ENCODE measurements at regions not wholly inside any gene's neighbourhood (a gene's known extent, or its start where the extent isn't known, plus 50 kb on each side); places are given as distances from the start of the nearest gene placed in this dataset.

DNA sequence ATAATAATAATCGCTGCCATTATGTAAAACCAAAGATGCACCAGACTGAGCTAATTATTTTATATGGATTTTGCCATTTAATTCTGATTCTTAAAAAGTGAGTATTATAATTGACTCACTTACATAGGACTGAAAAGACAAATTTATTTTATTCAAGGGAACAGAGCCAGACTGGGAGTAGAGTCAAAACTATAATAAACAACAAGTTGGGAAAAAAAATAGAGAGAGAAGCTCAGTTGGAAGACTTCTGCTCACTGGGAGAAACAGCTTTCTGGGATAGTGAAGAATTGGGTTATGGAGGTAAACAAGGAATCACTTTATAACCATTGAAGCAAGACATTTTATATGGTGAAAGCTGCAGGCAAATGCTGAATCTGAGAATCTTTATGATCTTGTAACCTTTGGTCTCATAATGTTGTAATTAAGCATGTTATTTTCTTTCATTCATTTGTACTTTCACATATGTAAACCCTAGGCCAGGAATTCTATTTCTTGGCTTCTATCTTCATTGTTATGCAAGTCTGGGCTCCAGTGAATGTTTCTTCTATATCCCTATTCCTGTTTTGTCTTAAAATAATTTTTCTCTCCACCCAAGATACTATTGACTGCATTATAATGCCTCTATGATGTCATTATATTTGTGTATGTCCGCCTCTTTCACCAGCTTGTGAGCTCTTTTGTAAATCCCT lies 725.3 kb upstream of the CCDC179 start:
- no peaks in the 10 kb centered on the region; the same call in none of the 2 replicates for H3K27me3 Mint-ChIP-seq (ENCODE audit: insufficient read depth)
- no peak overlapping the region for H3K4me3 Mint-ChIP-seq
- TF ChIP-seq, protein P1, sequence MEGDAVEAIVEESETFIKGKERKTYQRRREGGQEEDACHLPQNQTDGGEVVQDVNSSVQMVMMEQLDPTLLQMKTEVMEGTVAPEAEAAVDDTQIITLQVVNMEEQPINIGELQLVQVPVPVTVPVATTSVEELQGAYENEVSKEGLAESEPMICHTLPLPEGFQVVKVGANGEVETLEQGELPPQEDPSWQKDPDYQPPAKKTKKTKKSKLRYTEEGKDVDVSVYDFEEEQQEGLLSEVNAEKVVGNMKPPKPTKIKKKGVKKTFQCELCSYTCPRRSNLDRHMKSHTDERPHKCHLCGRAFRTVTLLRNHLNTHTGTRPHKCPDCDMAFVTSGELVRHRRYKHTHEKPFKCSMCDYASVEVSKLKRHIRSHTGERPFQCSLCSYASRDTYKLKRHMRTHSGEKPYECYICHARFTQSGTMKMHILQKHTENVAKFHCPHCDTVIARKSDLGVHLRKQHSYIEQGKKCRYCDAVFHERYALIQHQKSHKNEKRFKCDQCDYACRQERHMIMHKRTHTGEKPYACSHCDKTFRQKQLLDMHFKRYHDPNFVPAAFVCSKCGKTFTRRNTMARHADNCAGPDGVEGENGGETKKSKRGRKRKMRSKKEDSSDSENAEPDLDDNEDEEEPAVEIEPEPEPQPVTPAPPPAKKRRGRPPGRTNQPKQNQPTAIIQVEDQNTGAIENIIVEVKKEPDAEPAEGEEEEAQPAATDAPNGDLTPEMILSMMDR (IDR thresholded peaks at IDR 0.05), result no peak

DNA sequence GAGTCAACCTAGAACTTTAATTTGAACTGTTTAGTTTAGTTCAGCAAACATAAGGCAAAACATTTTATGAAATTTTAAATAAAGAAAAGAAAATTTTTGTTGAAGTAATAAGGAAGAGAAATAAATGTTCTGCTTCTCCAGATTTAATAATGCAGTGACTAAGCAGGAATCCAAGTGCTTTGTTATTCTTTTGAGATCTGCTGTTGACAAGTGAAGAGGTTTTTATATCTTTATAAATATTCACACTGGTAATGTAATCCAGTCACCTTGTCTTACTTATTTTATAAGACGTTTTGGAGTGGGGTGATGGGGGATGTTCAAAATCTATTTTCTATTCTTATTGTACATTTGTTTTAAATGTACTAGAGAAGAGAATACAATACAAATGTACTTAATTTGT lies 725.9 kb upstream of the CCDC179 start:
- Mint-ChIP-seq H3K27ac (no peak overlapping the region), H3K9me3 (peaks cover 5% of the 10 kb centered on the region; the same call in 1 of the 2 replicates), H3K27me3 (ENCODE audit: insufficient read depth) (no peaks in the 10 kb centered on the region; the same call in none of the 2 replicates), H3K36me3 (ENCODE audit: low read depth) (no peaks in the 10 kb centered on the region), H3K4me1 (ENCODE audit: low read depth) (peaks cover 22% of the 10 kb centered on the region; the same call in 1 of the 2 replicates), H3K4me3 (no peak overlapping the region)
- no peak for DNase-seq
- TF ChIP-seq, protein P1 (IDR thresholded peaks at IDR 0.05), result no peak

More for the DNA sequence above, 725.3 kb upstream of the CCDC179 start:
- Mint-ChIP-seq H3K4me1 (ENCODE audit: low read depth) (peaks cover 17% of the 10 kb centered on the region; the same call in 1 of the 2 replicates), H3K9me3 (peaks cover 5% of the 10 kb centered on the region; the same call in 1 of the 2 replicates), H3K36me3 (ENCODE audit: low read depth) (no peaks in the 10 kb centered on the region), H3K27ac (no peak overlapping the region)
- no peak for DNase-seq

DNA sequence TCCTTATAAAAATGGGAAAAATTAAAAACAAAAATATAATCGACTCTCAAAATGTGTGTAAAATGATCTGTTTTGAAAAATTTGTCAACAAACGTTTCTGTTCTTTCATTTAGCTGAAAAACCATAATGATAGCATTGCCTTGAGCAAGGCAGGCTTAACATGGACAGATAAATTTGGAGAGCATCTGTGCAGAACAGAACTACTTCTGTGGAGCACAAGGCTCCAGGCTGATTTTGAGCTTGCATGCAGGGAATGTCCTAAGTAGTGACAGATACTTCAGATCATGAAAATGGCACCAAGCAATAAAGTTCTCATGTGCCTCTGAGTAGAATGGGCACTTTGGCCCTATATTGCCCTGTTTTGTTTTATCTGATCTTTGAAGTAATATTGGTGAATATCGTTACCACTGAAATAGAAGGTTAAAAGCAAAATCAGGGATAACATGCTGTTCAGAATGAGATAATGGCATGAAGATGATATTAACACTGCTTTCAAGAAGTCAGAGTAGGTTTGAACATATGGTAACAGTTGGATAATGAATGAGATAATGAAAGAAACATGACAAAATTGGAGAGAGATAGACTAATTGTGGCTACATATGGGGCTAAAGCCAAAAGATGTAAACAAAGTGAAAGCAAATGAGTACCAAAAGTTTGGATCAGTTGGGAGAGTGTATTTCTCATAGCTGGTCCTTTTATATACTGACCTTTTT lies 730.5 kb upstream of the CCDC179 start:
- peaks cover 20% of the 10 kb centered on the region; the same call in 1 of the 2 replicates for H3K4me1 Mint-ChIP-seq (ENCODE audit: low read depth)
- no peaks in the 10 kb centered on the region for H3K36me3 Mint-ChIP-seq (ENCODE audit: low read depth)
- no peak overlapping the region for H3K27ac Mint-ChIP-seq
- no peak for DNase-seq
- H3K4me3 Mint-ChIP-seq, result no peak overlapping the region; the same call in 1 of the 2 replicates
- TF ChIP-seq, protein P1 (IDR thresholded peaks at IDR 0.05), result no peak
- no peaks in the 10 kb centered on the region; the same call in none of the 2 replicates for H3K27me3 Mint-ChIP-seq (ENCODE audit: insufficient read depth)
- peaks cover 5% of the 10 kb centered on the region; the same call in 1 of the 2 replicates for H3K9me3 Mint-ChIP-seq

DNA sequence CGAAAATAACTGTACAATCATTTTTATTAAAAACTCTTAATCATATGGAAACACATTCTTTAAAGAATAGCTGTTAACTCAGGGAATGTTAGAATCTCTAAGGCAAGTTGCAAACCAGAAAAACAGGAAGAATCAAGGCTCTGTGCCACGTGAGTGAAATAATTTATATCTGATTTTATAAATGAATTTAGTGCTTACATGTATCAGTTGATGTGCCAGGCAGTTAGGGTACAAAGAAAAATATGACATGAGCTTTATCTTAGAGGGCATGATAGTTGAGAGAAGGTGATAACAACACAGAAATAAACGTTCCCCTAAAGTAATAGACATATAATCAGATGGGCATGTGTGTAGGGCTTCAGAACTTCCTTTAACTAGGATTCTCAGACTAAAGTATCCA lies 734.5 kb upstream of the CCDC179 start:
- Mint-ChIP-seq H3K27ac (no peak overlapping the region), H3K36me3 (ENCODE audit: low read depth) (no peaks in the 10 kb centered on the region), H3K9me3 (no peaks in the 10 kb centered on the region; the same call in 1 of the 2 replicates), H3K27me3 (ENCODE audit: insufficient read depth) (no peaks in the 10 kb centered on the region), H3K4me1 (ENCODE audit: low read depth) (peaks cover 15% of the 10 kb centered on the region; the same call in 1 of the 2 replicates), H3K4me3 (no peak overlapping the region)
- TF ChIP-seq, protein P1 (IDR thresholded peaks at IDR 0.05), result no peak
- no peak for DNase-seq

DNA sequence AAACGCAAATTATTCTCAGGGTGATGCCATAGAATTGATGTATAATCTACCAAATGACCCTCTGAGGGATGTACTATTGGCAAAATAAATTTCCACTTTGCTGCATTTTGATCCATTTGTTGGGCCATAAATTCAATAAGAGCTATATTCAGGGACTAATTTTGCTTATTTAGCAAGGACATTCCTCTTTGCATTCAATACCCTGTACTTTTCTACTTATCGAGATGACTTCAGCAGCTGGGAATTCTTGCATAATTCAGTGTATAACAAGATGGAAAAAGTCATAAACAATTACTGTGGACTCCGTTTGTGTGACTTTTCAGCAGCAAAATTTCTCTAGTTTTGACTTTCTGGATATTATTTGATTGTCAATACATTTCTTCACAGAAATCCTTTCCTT lies 744.7 kb upstream of the CCDC179 start:
- H3K36me3 Mint-ChIP-seq (ENCODE audit: low read depth), result no peaks in the 10 kb centered on the region
- H3K4me3 Mint-ChIP-seq, result no peak overlapping the region
- DNase-seq, result no peak
- no peaks in the 10 kb centered on the region for H3K9me3 Mint-ChIP-seq
- TF ChIP-seq, protein P1 (IDR thresholded peaks at IDR 0.05), result no peak
- no peak overlapping the region for H3K27ac Mint-ChIP-seq
- H3K4me1 Mint-ChIP-seq (ENCODE audit: low read depth), result peaks cover 19% of the 10 kb centered on the region; the same call in 1 of the 2 replicates
- peaks cover 2% of the 10 kb centered on the region; the same call in 1 of the 2 replicates for H3K27me3 Mint-ChIP-seq (ENCODE audit: insufficient read depth)

Data from HFFc6 (cell line).